ENCODE measurements at regions not wholly inside any gene's neighbourhood (a gene's known extent, or its start where the extent isn't known, plus 50 kb on each side); places are given as distances from the start of the nearest gene placed in this dataset.

GRCh38 chr7:25520017-25520416 lies 291.7 kb upstream of the NPVF start:
- no peak overlapping the region for H3K4me3 Mint-ChIP-seq
- H3K9me3 Mint-ChIP-seq, result no peaks in the 10 kb centered on the region
- H3K36me3 Mint-ChIP-seq, result no peaks in the 10 kb centered on the region
- DNase-seq (ENCODE audit: low spot score) (no peak), ATAC-seq (no peak)
- no peaks in the 10 kb centered on the region for H3K4me1 Mint-ChIP-seq (ENCODE audit: low read depth in 2 of 2)
- H3K27me3 Mint-ChIP-seq, result peaks cover 15 to 33% of the 10 kb centered on the region in 2 donors
- no peak overlapping the region for H3K27ac Mint-ChIP-seq

- H3K4me3 Mint-ChIP-seq, result no peak overlapping the region
- peaks cover 17 to 34% of the 10 kb centered on the region in 2 donors for H3K27me3 Mint-ChIP-seq
- no peaks in the 10 kb centered on the region for H3K4me1 Mint-ChIP-seq (ENCODE audit: low read depth in 2 of 2)
- no peak overlapping the region for H3K27ac Mint-ChIP-seq
- no peaks in the 10 kb centered on the region for H3K36me3 Mint-ChIP-seq
- ATAC-seq (no peak), DNase-seq (ENCODE audit: low spot score) (no peak)
- H3K9me3 Mint-ChIP-seq, result no peaks in the 10 kb centered on the region
These were observed 292.2 kb upstream of the NPVF start for GRCh38 chr7:25520516-25520915.

GRCh38 chr7:25521236-25521635 lies 292.9 kb upstream of the NPVF start:
- no peak overlapping the region for H3K27ac Mint-ChIP-seq
- H3K36me3 Mint-ChIP-seq, result no peaks in the 10 kb centered on the region
- H3K27me3 Mint-ChIP-seq, result peaks cover 21 to 33% of the 10 kb centered on the region in 2 donors
- DNase-seq (ENCODE audit: low spot score), result no peak
- H3K4me3 Mint-ChIP-seq, result no peak overlapping the region
- H3K9me3 Mint-ChIP-seq, result no peaks in the 10 kb centered on the region
- H3K4me1 Mint-ChIP-seq (ENCODE audit: low read depth in 2 of 2), result no peaks in the 10 kb centered on the region
- no peak for ATAC-seq

- Mint-ChIP-seq H3K27me3 (peaks cover 18 to 26% of the 10 kb centered on the region in 2 donors), H3K36me3 (no peaks in the 10 kb centered on the region), H3K27ac (no peak overlapping the region), H3K4me3 (no peak overlapping the region), H3K4me1 (ENCODE audit: low read depth in 2 of 2) (no peaks in the 10 kb centered on the region), H3K9me3 (no peaks in the 10 kb centered on the region)
- DNase-seq (ENCODE audit: low spot score), result no peak
- no peak for ATAC-seq
These were observed 294.4 kb upstream of the NPVF start for GRCh38 chr7:25522727-25523126.

GRCh38 chr7:25527665-25528170 lies 299.4 kb upstream of the NPVF start:
- H3K4me3 Mint-ChIP-seq, result no peak overlapping the region
- ATAC-seq (no peak), DNase-seq (ENCODE audit: low spot score) (no peak)
- H3K4me1 Mint-ChIP-seq (ENCODE audit: low read depth in 2 of 2), result no peaks in the 10 kb centered on the region
- H3K27me3 Mint-ChIP-seq, result peaks cover 20 to 25% of the 10 kb centered on the region in 2 donors
- no peaks in the 10 kb centered on the region for H3K36me3 Mint-ChIP-seq
- no peak overlapping the region for H3K27ac Mint-ChIP-seq
- H3K9me3 Mint-ChIP-seq, result no peaks in the 10 kb centered on the region

- DNase-seq (ENCODE audit: low spot score) (no peak), ATAC-seq (no peak)
- Mint-ChIP-seq H3K36me3 (no peaks in the 10 kb centered on the region), H3K27me3 (peaks cover 11 to 18% of the 10 kb centered on the region in 2 donors), H3K4me3 (no peak overlapping the region), H3K4me1 (ENCODE audit: low read depth in 2 of 2) (no peaks in the 10 kb centered on the region), H3K27ac (no peak overlapping the region), H3K9me3 (no peaks in the 10 kb centered on the region)
These were observed 301.0 kb upstream of the NPVF start for GRCh38 chr7:25529320-25529719.

- ATAC-seq (no peak), DNase-seq (ENCODE audit: low spot score) (no peak)
- no peaks in the 10 kb centered on the region for H3K9me3 Mint-ChIP-seq
- H3K27ac Mint-ChIP-seq, result no peak overlapping the region
- H3K27me3 Mint-ChIP-seq, result peaks cover 13 to 22% of the 10 kb centered on the region in 2 donors
- H3K4me1 Mint-ChIP-seq (ENCODE audit: low read depth in 2 of 2), result no peaks in the 10 kb centered on the region
- no peaks in the 10 kb centered on the region for H3K36me3 Mint-ChIP-seq
- H3K4me3 Mint-ChIP-seq, result no peak overlapping the region
These were observed 308.6 kb upstream of the NPVF start for GRCh38 chr7:25536851-25537250.

- DNase-seq (ENCODE audit: low spot score) (no peak), ATAC-seq (no peak)
- H3K9me3 Mint-ChIP-seq, result no peaks in the 10 kb centered on the region
- peaks cover 20 to 30% of the 10 kb centered on the region in 2 donors for H3K27me3 Mint-ChIP-seq
- H3K4me1 Mint-ChIP-seq (ENCODE audit: low read depth in 2 of 2), result no peaks in the 10 kb centered on the region
- no peak overlapping the region for H3K27ac Mint-ChIP-seq
- no peak overlapping the region for H3K4me3 Mint-ChIP-seq
- H3K36me3 Mint-ChIP-seq, result no peaks in the 10 kb centered on the region
These were observed 309.5 kb upstream of the NPVF start for GRCh38 chr7:25537662-25538375.

- H3K27ac Mint-ChIP-seq, result no peak overlapping the region
- H3K4me1 Mint-ChIP-seq (ENCODE audit: low read depth in 2 of 2), result no peaks in the 10 kb centered on the region
- H3K27me3 Mint-ChIP-seq, result peaks cover 31 to 44% of the 10 kb centered on the region in 2 donors
- no peak overlapping the region for H3K4me3 Mint-ChIP-seq
- no peaks in the 10 kb centered on the region for H3K36me3 Mint-ChIP-seq
- H3K9me3 Mint-ChIP-seq, result no peaks in the 10 kb centered on the region
- ATAC-seq (no peak), DNase-seq (ENCODE audit: low spot score) (no peak)
These were observed 313.0 kb upstream of the NPVF start for GRCh38 chr7:25541094-25541821.

DNA sequence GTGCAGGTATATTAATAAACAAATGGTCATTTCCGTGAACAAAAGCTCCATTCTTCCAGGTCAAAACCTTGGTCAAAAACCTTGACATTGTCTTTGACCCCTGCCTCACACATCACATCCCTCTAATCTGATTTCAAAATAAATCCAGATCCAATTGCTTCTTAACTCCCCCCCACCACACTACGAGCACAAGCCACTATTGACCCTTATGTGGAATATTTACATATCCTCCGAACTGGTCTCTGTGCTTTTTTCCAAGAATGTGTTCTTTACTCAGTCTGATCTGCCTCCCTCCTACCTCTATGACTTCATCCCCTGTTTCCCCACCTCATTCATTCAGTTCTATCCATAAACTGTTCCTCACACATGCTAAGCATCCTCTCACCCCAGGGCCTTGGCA lies 313.6 kb upstream of the NPVF start:
- H3K27me3 Mint-ChIP-seq, result peaks cover 29 to 44% of the 10 kb centered on the region in 2 donors
- no peak for ATAC-seq
- no peak overlapping the region for H3K27ac Mint-ChIP-seq
- H3K9me3 Mint-ChIP-seq, result no peaks in the 10 kb centered on the region
- no peak for DNase-seq (ENCODE audit: low spot score)
- H3K4me1 Mint-ChIP-seq (ENCODE audit: low read depth in 2 of 2), result no peaks in the 10 kb centered on the region
- no peak overlapping the region for H3K4me3 Mint-ChIP-seq
- H3K36me3 Mint-ChIP-seq, result no peaks in the 10 kb centered on the region

DNA sequence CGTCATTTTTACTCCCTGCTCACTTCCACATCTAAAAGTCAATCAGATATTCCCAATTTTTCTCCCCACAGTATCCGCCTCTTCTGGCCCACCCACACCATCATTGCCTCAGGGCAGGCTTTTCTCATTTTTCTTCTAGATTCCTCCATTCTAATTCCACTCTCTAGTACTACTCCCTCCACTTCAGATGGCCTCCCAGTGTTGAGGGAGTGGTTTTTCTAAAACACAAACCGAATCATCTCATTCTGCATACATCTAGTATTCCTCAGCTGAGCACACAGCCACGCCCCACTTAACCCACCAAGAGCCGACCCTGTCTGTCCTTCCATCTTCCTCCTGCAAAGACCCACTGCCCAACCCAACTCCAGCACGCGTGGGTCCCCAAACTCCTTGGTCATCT lies 314.9 kb upstream of the NPVF start:
- Mint-ChIP-seq H3K9me3 (no peaks in the 10 kb centered on the region), H3K27me3 (peaks cover 35 to 52% of the 10 kb centered on the region in 2 donors)

GRCh38 chr7:25543798-25544197 lies 315.5 kb upstream of the NPVF start:
- Mint-ChIP-seq H3K27ac (no peak overlapping the region), H3K4me1 (ENCODE audit: low read depth in 2 of 2) (no peaks in the 10 kb centered on the region), H3K4me3 (no peak overlapping the region), H3K27me3 (peaks cover 35 to 53% of the 10 kb centered on the region in 2 donors), H3K9me3 (no peaks in the 10 kb centered on the region), H3K36me3 (no peaks in the 10 kb centered on the region)
- DNase-seq (ENCODE audit: low spot score) (no peak), ATAC-seq (no peak)

More for the DNA sequence above, 314.9 kb upstream of the NPVF start:
- ATAC-seq (no peak), DNase-seq (ENCODE audit: low spot score) (no peak)
- Mint-ChIP-seq H3K4me1 (ENCODE audit: low read depth in 2 of 2) (no peaks in the 10 kb centered on the region), H3K36me3 (no peaks in the 10 kb centered on the region), H3K4me3 (no peak overlapping the region), H3K27ac (no peak overlapping the region)

- Mint-ChIP-seq H3K4me3 (no peak overlapping the region), H3K4me1 (ENCODE audit: low read depth in 2 of 2) (no peaks in the 10 kb centered on the region), H3K9me3 (no peaks in the 10 kb centered on the region), H3K27ac (no peak overlapping the region), H3K27me3 (peaks cover 32 to 49% of the 10 kb centered on the region in 2 donors), H3K36me3 (no peaks in the 10 kb centered on the region)
- ATAC-seq (no peak), DNase-seq (ENCODE audit: low spot score) (no peak)
These were observed 316.0 kb upstream of the NPVF start for GRCh38 chr7:25544254-25544653.
